ENCODE measurements at regions not wholly inside any gene's neighbourhood (a gene's known extent, or its start where the extent isn't known, plus 50 kb on each side); places are given as distances from the start of the nearest gene placed in this dataset.

GRCh38 chr9:86515221-86515620 is 161.0 kb upstream of the TUT7 start:
- H3K4me1 ChIP-seq (replicated peaks in 1 of 2; ENCODE audit: control insufficient read depth in 2 of 2, insufficient read depth in 2 of 2, low read length in 2 of 2) = no peaks in the 10 kb centered on the region
- H3K9ac ChIP-seq (ENCODE audit: insufficient read depth in 1 of 2, low read depth in 2 of 2, low read length in 2 of 2) = no peak overlapping the region
- TF ChIP-seq RBM15 (IDR thresholded peaks at IDR 0.05; ENCODE audit: insufficient read depth, low read length) = no peak
- no peak for TF ChIP-seq MTA1 (IDR thresholded peaks at IDR 0.05; ENCODE audit: borderline replicate concordance)
- no peak for TF ChIP-seq SREBF2 (CRISPR knock-in tag; IDR thresholded peaks at IDR 0.05)
- no peak for TF ChIP-seq PHTF2 (CRISPR knock-in tag; IDR thresholded peaks at IDR 0.05)
- TF ChIP-seq EP300 (IDR thresholded peaks at IDR 0.05; ENCODE audit: low read length) = no peak
- TF ChIP-seq ZNF561 (CRISPR knock-in tag; conservative IDR thresholded peaks at IDR 0.05) = no peak
- no peak for TF ChIP-seq PRDM10 (IDR thresholded peaks at IDR 0.05; ENCODE audit: partially characterized antibody)
- TF ChIP-seq BRCA1 (IDR thresholded peaks at IDR 0.05) = no peak
- no peak for TF ChIP-seq BRCA1 (CRISPR knock-in tag; IDR thresholded peaks at IDR 0.05)
- TF ChIP-seq HSF4 (CRISPR knock-in tag; IDR thresholded peaks at IDR 0.05; ENCODE audit: borderline replicate concordance) = no peak
- TF ChIP-seq E2F6 (IDR thresholded peaks at IDR 0.05; ENCODE audit: borderline replicate concordance in 1 of 2, extremely low read depth in 1 of 2, insufficient read depth in 1 of 2, insufficient read length in 1 of 2, low read depth in 1 of 2, low read length in 1 of 2, poor library complexity in 1 of 2, severe bottlenecking in 1 of 2) = no peak
- no peak for TF ChIP-seq RBM34 (IDR thresholded peaks at IDR 0.05; ENCODE audit: borderline replicate concordance, insufficient read depth, low read length)
- no peak for TF ChIP-seq ZNF282 (CRISPR knock-in tag; IDR thresholded peaks at IDR 0.05)
- TF ChIP-seq ZNF175 (CRISPR knock-in tag; IDR thresholded peaks at IDR 0.05; ENCODE audit: low read depth) = no peak
- TF ChIP-seq XRCC3 (IDR thresholded peaks at IDR 0.05) = no peak
- TF ChIP-seq POLR2AphosphoS5 (IDR thresholded peaks at IDR 0.05; ENCODE audit: control insufficient read depth, insufficient read depth, low read depth, low read length) = no peak
- TF ChIP-seq ZNF217 (CRISPR knock-in tag; IDR thresholded peaks at IDR 0.05) = no peak
- TF ChIP-seq POLR2A (conservative IDR thresholded peaks at IDR 0.05) = no peak
- peaks cover 0 to 7% of the 10 kb centered on the region in 2 experiments; a peak in 4 of 5 replicates for H3K27me3 ChIP-seq (ENCODE audit: control insufficient read depth in 2 of 2, insufficient read depth in 2 of 2, low read length in 2 of 2)
- in situ Hi-C loops (cut with MboI) = no loop called here
- H3K79me2 ChIP-seq (ENCODE audit: control insufficient read depth, insufficient read depth, low read length) = no peaks in the 10 kb centered on the region
- CTCF ChIA-PET (ENCODE audit: low intra/inter-chr PET ratio) = no interaction called here
- FAIRE-seq (no peak), DNase-seq (ENCODE audit: extremely low read depth in 1 of 4, low spot score in 3 of 4) (no peak), ATAC-seq (no peak)
- BruUV-seq (replicated peaks) = no TSS peak
- no peak overlapping the region for H3K4me2 ChIP-seq (ENCODE audit: insufficient read depth, low read length)
- H3K9me3 ChIP-seq (replicated peaks; ENCODE audit: control insufficient read depth, insufficient read depth, low read depth, low read length) = no peaks in the 10 kb centered on the region
- no peaks in the 10 kb centered on the region for H3K9me1 ChIP-seq (ENCODE audit: control insufficient read depth, insufficient read depth, low read length)
- no peaks in the 10 kb centered on the region for H4K20me1 ChIP-seq (replicated peaks; ENCODE audit: control insufficient read depth, insufficient read depth, low read length)
- WGBS (ENCODE audit: insufficient coverage, low coverage, missing lambda C conversion rate) = 0% methylated on average over 4 of the region's 4 CpGs
- POLR2A ChIA-PET = no interaction called here
- no peaks in the 10 kb centered on the region for H3K36me3 ChIP-seq (ENCODE audit: control insufficient read depth, insufficient read depth, low read length)
- no peak overlapping the region for H3K27ac ChIP-seq (ENCODE audit: extremely low read depth, low read depth, low read length)
- intact Hi-C loops (cut with micrococcal nuclease) = no loop called here
- no peak overlapping the region for H2AFZ ChIP-seq (ENCODE audit: low read depth, low read length)
- no peak overlapping the region for H3K4me3 ChIP-seq

Data from K562 (cell line).